ENCODE measurements at regions not wholly inside any gene's neighbourhood (a gene's known extent, or its start where the extent isn't known, plus 50 kb on each side); places are given as distances from the start of the nearest gene placed in this dataset.
"Not testable (repeated sequence)": the region's sequence is repeated elsewhere in the genome, so short reads cannot be mapped to it uniquely, and the experiment has no call there.

DNA sequence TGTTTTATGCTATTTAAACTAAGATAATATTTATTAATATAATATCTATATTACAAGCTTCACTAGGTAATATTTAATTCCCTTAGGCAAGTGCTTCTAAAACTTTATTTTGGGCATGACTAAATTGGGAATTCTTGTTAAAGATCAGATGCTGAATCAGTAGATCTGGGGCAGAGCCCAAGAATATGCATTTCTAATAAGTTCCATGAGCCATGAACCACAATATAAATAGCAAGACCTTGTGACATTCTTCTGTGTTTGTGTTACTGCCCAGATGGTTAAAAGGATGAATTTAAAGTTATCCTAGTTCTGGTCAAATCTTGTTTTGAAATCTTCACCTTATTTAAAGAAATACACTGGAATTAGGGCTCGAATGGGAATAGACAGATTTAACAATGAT, 258.4 kb upstream of the CACNA2D1 start:
- DNase-seq (ENCODE audit: low read depth in 2 of 2), result no peak

DNA sequence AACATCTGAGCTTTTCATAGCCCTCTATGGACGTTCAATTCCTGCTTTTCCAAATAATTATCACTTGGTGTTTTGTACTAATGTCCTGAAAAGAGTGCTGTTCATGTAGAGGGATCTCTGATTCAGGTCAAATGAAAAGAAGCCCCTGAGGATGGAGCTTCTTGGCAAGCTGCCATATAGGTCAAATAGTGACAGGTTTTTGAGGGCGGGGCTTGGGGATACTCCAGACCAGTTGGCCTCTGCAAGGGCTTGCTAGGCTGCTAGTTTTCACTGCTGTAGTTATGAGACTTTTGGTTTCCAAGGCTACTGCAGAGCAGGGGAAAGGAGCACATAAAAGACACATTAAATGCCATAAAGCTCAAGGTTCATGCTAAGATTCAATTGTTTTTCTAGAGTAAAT, 257.2 kb upstream of the CACNA2D1 start:
- DNase-seq (ENCODE audit: low read depth in 2 of 2), result no peak

- no peak for DNase-seq (ENCODE audit: low read depth in 2 of 2)
Observed at GRCh38 chr7:82699773-82700186, 256.2 kb upstream of the CACNA2D1 start.

- no peak for DNase-seq (ENCODE audit: low read depth in 2 of 2)
Observed at GRCh38 chr7:82697897-82698296, 254.3 kb upstream of the CACNA2D1 start.

- no peak for DNase-seq (ENCODE audit: low read depth in 2 of 2)
Observed at GRCh38 chr7:82696631-82697030, 253.1 kb upstream of the CACNA2D1 start.

DNA sequence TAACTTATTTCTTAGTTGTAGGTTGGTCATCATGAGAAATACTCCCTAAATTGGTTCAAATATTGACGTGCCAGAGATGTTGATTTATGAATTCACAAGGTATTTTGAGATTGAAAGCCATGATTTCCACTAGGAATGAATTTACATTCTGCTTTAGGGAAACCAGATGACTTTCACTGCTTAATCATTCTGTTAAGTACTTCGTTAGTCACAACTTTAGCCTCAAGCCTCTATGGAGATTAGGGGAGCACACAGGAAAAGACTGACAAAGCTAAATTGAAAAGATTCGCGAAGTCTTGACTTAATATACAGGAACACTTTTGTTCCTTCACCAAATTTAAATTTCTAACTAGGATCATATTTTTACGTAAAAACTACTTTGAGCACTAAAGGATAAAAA, 250.4 kb upstream of the CACNA2D1 start:
- DNase-seq (ENCODE audit: low read depth in 2 of 2), result no peak

DNA sequence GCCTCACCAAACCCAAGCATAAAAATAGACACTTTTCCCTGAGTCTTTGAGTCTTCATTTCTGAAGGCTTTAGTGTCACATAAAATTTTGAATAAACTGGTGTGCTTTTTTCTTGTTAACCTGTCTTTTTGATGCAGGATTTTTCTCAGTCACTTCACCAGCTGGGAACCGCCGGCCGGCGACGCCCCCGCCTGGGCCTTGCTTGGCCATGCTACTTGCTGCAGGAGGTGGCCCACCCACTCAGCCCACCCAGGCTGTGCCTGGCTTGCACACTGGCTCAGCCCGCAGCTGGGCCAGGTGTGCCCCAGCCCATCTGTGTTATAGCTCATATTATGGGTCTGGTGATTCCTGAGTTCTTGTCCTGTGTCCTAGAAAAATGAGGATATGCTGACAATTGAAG, 247.4 kb upstream of the CACNA2D1 start:
- DNase-seq (ENCODE audit: low read depth in 2 of 2), result no peak

GRCh38 chr7:82685214-82685613, 241.6 kb upstream of the CACNA2D1 start:
- no peak for DNase-seq (ENCODE audit: low read depth in 2 of 2)

DNA sequence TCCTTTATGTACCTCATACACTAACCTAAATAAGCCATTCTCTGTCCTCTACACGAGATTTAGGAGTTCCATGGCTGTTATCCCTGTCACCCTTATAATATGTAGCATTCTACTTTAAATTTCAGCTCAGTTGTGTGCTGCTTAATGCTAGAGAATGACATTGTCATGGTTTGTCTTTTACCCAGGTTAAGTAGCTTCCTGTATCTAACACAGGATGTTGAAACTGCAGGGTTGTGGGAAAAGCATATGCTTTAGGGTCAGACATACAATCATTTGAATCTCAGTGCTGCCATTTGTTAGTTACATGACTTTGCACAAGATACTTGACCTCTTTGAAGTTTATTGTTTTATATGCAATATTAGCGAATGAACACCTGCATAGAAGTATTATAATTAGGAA, 235.1 kb upstream of the CACNA2D1 start:
- DNase-seq (ENCODE audit: low read depth in 2 of 2), result no peak

DNA sequence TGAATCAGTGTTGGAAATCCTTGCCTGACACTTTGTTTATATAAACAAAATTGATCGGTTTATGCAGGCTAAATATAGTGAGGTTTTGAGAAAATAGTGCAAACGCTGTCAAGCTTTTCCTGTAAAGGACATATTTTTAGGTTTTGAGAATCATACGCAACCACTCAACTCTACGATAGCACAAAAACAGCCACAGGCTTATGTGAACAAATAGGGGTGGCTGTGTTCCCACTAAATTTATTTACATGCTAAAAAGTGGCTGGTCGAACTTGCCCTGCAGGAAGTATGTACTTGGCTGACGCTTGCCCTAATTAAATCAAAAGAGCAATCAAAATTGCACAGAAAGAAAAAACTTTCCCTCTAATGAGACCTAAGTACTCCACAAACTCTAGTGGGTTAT, 234.7 kb upstream of the CACNA2D1 start:
- no peak for DNase-seq (ENCODE audit: low read depth in 2 of 2)

DNA sequence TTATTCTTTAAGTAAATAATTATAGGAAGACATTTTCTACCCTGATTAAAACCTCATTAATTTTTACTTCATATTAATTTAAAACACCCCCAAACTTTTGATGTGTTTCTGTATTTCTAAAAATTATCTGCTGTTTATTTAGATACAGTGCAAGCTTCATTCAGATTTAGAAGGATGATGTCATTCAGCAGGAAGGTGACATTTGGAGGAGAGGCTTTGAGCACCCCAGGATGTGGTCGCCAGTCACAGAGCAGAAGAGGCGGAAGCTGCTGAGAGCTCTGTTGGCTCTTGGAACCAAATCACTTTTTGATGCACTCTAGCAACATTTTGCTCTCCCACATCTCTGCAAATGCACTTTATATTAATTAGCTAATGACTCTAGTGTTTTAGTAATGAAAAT, 233.9 kb upstream of the CACNA2D1 start:
- peak in 1 of 2 donors; percentile 13 for DNase-seq (ENCODE audit: low read depth in 2 of 2)

GRCh38 chr7:82676777-82677463, 233.3 kb upstream of the CACNA2D1 start:
- DNase-seq (ENCODE audit: low read depth in 2 of 2), result no peak

DNA sequence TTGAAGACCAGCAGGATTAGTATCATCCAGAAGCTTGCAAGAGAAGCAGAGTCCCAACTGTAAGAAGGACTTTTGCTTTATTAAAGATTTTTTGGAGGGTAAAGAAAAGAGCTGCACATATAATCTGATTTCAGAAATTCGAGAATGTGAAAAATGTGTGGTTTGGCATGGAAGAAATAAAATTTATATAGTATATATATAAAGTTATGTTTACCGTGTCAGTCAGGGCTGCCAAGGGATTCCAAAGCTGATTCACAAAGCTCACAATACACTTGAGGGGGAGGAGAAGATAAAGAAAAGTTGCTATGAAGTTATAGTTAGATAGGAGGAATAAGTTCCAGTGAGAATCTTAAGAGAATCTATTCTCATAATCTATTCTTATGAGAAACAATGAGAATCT, 231.8 kb upstream of the CACNA2D1 start:
- no peak for DNase-seq (ENCODE audit: low read depth in 2 of 2)

- no peak for DNase-seq (ENCODE audit: low read depth in 2 of 2)
Observed at GRCh38 chr7:82674268-82674667, 230.7 kb upstream of the CACNA2D1 start.

- no peak for DNase-seq (ENCODE audit: low read depth in 2 of 2)
Observed at GRCh38 chr7:82672078-82672477, 228.5 kb upstream of the CACNA2D1 start.

DNA sequence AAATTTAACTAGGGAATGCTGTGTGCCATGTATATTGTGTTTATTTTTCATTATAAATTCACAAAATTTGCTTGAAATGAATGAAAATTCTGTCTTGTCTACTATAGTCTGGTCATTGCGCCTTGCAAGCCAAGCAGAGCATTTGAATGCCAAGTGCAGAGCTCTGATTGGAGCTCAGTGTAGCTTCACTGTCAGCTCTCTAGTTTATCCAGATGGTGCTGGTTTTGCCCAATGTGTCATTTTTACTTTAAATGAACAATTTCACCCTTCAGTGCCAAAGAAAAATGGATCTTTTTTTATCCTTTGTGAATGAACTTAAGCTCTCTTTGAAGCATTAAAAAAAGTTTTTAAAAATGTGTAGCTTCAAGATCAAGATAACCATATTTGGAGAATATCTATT, 225.6 kb upstream of the CACNA2D1 start:
- DNase-seq (ENCODE audit: low read depth in 2 of 2), result no peak

- DNase-seq (ENCODE audit: low read depth in 2 of 2), result no peak
Observed at GRCh38 chr7:82668676-82669075, 225.1 kb upstream of the CACNA2D1 start.

DNA sequence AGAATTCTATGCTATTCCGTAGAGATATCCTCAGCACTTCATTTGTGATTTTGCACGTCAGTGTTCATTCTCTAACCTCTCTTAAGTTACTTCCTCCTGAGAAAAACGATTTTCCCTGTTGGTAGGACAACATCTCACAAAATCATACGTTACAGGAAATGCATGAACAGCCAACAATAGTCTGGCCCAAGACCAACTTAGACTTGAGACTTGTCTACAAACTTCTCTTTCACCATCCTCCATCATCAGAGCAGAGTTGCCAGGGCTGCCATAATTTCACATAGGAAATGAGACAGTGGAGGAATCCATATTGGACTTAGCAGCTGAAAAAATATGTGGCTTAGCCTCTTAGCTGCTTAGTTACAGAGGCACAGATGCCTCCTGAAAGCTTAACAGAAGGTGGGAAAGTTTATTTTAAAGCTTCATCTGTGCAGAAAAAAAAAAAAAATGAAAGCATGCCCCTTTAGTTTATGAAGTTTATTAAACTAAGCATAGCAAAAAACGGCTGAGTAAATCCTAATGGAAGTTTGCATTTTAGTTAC, 222.5 kb upstream of the CACNA2D1 start:
- DNase-seq (ENCODE audit: low read depth in 2 of 2), result no peak

DNA sequence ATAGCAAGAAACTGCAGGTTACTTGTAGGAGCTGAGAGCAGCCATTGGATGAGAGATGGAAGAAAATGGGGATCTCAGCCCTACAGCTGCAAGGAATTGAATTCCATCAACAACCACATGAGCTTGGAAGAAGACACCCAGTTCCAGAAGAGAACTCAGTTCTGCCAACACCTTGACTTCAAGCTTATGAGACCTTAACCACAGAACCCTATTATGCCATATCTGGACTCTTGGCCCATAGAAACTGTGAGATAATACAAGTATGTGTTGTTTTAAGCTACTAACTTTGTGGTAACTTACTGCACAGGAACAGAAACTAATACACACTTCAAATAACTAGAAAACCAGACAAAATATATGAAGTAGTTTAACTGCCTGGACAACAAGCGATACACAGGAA, 212.4 kb upstream of the CACNA2D1 start:
- no peak for DNase-seq (ENCODE audit: low read depth in 2 of 2)

DNA sequence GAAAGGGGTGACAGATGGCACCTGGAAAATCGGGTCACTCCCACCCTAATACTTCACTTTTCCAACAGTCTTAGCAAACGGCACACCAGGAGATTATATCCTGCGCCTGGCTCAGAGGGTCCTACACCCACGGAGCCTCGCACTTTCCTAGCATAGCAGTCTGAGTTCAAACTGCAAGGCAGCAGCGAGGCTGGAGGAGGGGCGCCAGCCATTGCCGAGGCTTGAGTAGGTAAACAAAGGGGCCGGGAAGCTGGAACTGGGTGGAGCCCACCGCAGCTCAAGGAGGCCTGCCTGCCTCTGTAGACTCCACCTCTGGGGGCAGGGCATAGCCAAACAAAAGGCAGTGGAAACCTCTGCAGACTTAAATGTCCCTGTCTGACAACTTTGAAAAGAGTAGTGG, 206.5 kb upstream of the CACNA2D1 start:
- not testable (repeated sequence) for DNase-seq (ENCODE audit: low read depth in 2 of 2)

DNA sequence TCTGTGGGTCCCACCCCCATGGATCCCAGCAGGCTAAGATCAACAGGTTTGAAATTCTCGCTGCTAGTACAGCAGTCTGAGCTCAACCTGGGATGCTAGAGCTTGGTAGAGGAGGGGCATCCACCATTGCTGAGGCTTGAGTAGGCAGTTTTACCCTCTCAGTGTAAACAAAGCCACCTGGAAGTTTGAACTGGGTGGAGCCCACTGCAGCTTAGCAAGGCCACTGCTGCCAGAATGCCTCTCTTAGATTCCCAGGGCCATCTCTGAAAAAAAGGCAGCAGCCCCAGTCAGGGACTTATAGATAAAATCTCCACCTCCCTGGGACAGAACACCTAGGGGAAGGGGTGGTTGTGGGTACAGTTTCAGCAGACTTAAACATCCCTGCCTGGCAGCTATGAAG, 190.0 kb upstream of the CACNA2D1 start:
- no peak for DNase-seq (ENCODE audit: low read depth in 2 of 2)

- no peak for DNase-seq (ENCODE audit: low read depth in 2 of 2)
Observed at GRCh38 chr7:82631998-82632397, 188.4 kb upstream of the CACNA2D1 start.

- DNase-seq (ENCODE audit: low read depth in 2 of 2), result no peak
Observed at GRCh38 chr7:82629583-82629982, 186.0 kb upstream of the CACNA2D1 start.

DNA sequence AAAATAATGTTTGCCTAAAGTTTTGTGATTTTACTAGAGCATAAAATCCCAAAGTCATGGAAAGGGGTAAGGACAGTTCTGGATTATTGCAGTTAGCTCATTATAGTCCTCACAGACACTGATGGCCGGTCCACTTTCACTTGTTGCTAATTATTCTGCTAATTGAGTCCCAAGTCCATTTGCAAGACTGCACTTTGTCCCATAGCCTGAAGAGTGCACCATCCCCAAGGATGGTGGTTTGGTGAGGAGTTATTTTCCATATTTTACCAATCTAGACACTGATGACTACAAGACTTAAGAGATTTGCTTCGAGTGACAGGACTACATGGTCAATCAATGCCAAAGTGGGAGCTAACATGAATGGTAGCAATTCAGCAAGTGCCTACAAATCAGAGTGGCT, 181.8 kb upstream of the CACNA2D1 start:
- DNase-seq (ENCODE audit: low read depth in 2 of 2), result no peak
